Uterus (tissue), 2 donors: ENCODE measurements at regions not wholly inside any gene's neighbourhood (a gene's known extent, or its start where the extent isn't known, plus 50 kb on each side); places are given as distances from the start of the nearest gene placed in this dataset.

ENCODE experiments used
- CTCF ChIP-seq, 4 experiments: fragments of 200-600 bp in 2 of 4; fragments of 450-650 bp in 2 of 4; sonication (generic) in 2 of 4; IDR thresholded peaks; one replicate each; pipeline ENCODE4 v1.5.1; 2016 to 2019; ENCODE audit warnings: antibody characterized with exemption in 4 of 4, mild to moderate bottlenecking in 2 of 4, moderate library complexity in 1 of 4
- POLR2A ChIP-seq, 2 donors: fragments of 450-650 bp; IDR thresholded peaks; one replicate each; pipeline ENCODE4 v1.6.1; 2016; ENCODE audit warnings: antibody characterized with exemption in 2 of 2, mild to moderate bottlenecking in 1 of 2, moderate library complexity in 1 of 2

DNA sequence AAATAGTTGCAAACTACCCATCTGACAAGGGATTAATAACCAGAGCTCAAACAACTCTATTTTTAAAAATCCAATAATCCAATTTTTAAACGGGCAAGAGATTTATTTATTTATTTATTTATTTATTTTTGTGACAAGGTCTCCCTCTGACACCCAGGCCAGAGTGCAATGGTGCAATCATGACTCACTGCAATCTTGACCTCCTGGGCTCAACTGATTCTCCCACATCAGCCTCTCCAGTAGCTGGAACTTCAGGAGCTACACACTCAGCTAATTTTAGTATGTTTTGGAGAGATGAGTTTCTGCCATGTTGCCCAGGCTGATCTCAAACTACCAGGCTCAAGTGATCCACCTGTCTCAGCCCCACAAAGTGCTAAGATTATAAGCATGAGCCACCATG, 267.2 kb upstream of the BLID start:
- TF ChIP-seq CTCF (IDR thresholded peaks at IDR 0.05): no peak
- no peak for TF ChIP-seq POLR2A (IDR thresholded peaks at IDR 0.05)
